ENCODE measurements at regions not wholly inside any gene's neighbourhood (a gene's known extent, or its start where the extent isn't known, plus 50 kb on each side); places are given as distances from the start of the nearest gene placed in this dataset.

DNA sequence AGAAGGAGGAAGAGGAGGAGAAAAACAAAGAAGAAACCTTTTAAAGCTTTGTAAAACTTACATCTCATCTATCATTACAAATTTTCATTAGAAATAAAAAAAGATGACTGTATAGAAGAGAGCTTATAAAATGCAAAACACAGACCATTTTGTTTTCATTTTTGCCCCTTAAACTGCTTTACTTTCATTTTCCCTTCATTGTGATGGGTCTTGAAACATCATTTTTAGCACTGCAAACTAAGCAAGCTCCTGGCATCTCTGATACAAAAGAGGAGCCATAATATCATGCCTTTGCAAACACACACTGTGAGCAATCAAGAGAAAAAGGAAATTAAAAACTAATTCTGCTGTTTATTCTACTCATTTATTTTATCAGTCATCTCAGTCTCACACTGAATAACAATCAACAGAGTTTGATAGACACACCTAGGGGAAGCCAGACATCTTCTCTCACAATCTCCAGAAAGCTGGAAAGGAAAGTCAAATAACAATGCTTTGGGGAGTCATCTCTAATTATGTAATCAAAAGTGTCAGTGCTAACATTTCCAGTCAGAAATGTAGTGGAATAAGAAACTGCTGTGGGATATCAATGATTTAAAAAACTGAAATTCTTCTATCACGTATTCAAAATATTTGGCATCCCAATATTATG lies 467.7 kb upstream of the FAT3 start:
- no peak for TF ChIP-seq CTCF (IDR thresholded peaks at IDR 0.05; ENCODE audit: low read depth, low read length)
- TF ChIP-seq EZH2phosphoT487 (IDR thresholded peaks at IDR 0.05; ENCODE audit: low read depth): no peak
